K562 (cell line): ENCODE measurements at regions not wholly inside any gene's neighbourhood (a gene's known extent, or its start where the extent isn't known, plus 50 kb on each side); places are given as distances from the start of the nearest gene placed in this dataset.

ENCODE experiments used
- ATAC-seq: fragments of 200-7000 bp; cut with Tn5 transposase; 3 replicates; pipeline ENCODE4 v1.9.1; 2020; ENCODE audit warnings: moderate library complexity
- BruUV-seq: library from RNA; stranded (reverse); fragments of 400-500 nt; replicated peaks from 2 replicates; lab custom pipeline; 2021; lab: Mats Ljungman, UMichigan
- CTCF ChIA-PET: fragments of 300-600 bp; formaldehyde crosslinking; extraction: SDS; loops from one replicate; lab custom pipeline; 2021; ENCODE audit warnings: low intra/inter-chr PET ratio; lab: Yijun Ruan, JAX
- POLR2A ChIA-PET: fragments of 300-600, 350-650 bp; sonication (Branson Sonifier 250); formaldehyde crosslinking; extraction: SDS; loops from one replicate; lab custom pipeline; 2021; ENCODE audit warnings: antibody characterized with exemption, inconsistent platforms; lab: Yijun Ruan, JAX
- DNase-seq, 4 experiments: peaks; one replicate each; pipeline versions ENCODE4 v3.0.0 to v3.0.0-alpha.2; 2011 to 2018; ENCODE audit warnings: low spot score in 3 of 4, mixed read lengths in 3 of 4; ENCODE audit errors: extremely low read depth in 1 of 4
- FAIRE-seq: peaks from 2 replicates; lab custom pipeline; 2011; peaks lifted over from hg19 to GRCh38; lab: Jason Lieb, UNC
- H2AFZ ChIP-seq: 2 replicates; pipeline ENCODE4 v1.6.0; 2011; ENCODE audit warnings: low read depth, low read length, control low read depth, inconsistent platforms
- H3K27ac ChIP-seq: fragments of 200-600 bp; 3 replicates; pipeline ENCODE4 v1.8.0; 2011; ENCODE audit warnings: low read depth, mild to moderate bottlenecking, control low read depth, inconsistent platforms, low read length, moderate library complexity, mixed read lengths; ENCODE audit errors: extremely low read depth
- H3K27me3 ChIP-seq, 2 experiments: fragments of 300-600 bp in 1 of 2; 2 replicates in 1 of 2; 3 replicates in 1 of 2; pipeline versions ENCODE4 v1.6.0 to v1.8.0; 2011; ENCODE audit warnings: inconsistent platforms in 2 of 2, low read length in 2 of 2, mild to moderate bottlenecking in 1 of 2, mixed read lengths in 1 of 2, moderate library complexity in 1 of 2; ENCODE audit not compliant: control insufficient read depth in 2 of 2, insufficient read depth in 2 of 2
- H3K36me3 ChIP-seq: fragments of 300-600 bp; 3 replicates; pipeline ENCODE4 v1.8.0; 2011; ENCODE audit warnings: mild to moderate bottlenecking, low read length, inconsistent platforms; ENCODE audit not compliant: control insufficient read depth, insufficient read depth
- H3K4me1 ChIP-seq, 2 experiments: fragments of 200-600 bp in 1 of 2; replicated peaks in 1 of 2; 2 replicates in 1 of 2; 3 replicates in 1 of 2; pipeline versions ENCODE4 v1.5.1 to v1.8.0; 2011; ENCODE audit warnings: inconsistent platforms in 2 of 2, low read length in 2 of 2, mild to moderate bottlenecking in 1 of 2, mixed read lengths in 1 of 2, moderate library complexity in 1 of 2; ENCODE audit not compliant: control insufficient read depth in 2 of 2, insufficient read depth in 2 of 2
- H3K4me2 ChIP-seq: 2 replicates; pipeline ENCODE4 v1.6.1; 2011; ENCODE audit warnings: low read length, control low read depth, inconsistent platforms, mixed read lengths; ENCODE audit not compliant: insufficient read depth
- H3K4me3 ChIP-seq: fragments of 200-600 bp; sonication (generic), shearing (Covaris generic); 2 replicates; pipeline ENCODE4 v1.5.1; 2016; ENCODE audit warnings: control low read depth, inconsistent platforms
- H3K79me2 ChIP-seq: fragments of 200-600 bp; 3 replicates; pipeline ENCODE4 v1.8.0; 2011; ENCODE audit warnings: low read length, inconsistent platforms; ENCODE audit not compliant: control insufficient read depth, insufficient read depth
- H3K9ac ChIP-seq, 2 experiments: 2 replicates each; pipeline versions ENCODE4 v1.6.0 to v1.6.1; 2011; ENCODE audit warnings: low read depth in 2 of 2, low read length in 2 of 2, control low read depth in 1 of 2, inconsistent platforms in 1 of 2, mild to moderate bottlenecking in 1 of 2, mixed read lengths in 1 of 2; ENCODE audit not compliant: insufficient read depth in 1 of 2
- H3K9me1 ChIP-seq: one replicate; pipeline ENCODE4 v1.6.0; 2011; ENCODE audit warnings: inconsistent platforms, mild to moderate bottlenecking, low read length, moderate library complexity; ENCODE audit not compliant: control insufficient read depth, insufficient read depth
- H3K9me3 ChIP-seq: replicated peaks from 2 replicates; pipeline ENCODE4 v1.5.1; 2011; ENCODE audit warnings: low read depth, low read length, inconsistent platforms; ENCODE audit not compliant: control insufficient read depth, insufficient read depth
- H4K20me1 ChIP-seq: replicated peaks from 2 replicates; pipeline ENCODE4 v1.6.1; 2011; ENCODE audit warnings: low read length, inconsistent platforms, mixed read lengths; ENCODE audit not compliant: control insufficient read depth, insufficient read depth
- CBX2 ChIP-seq: fragments of 200-600 bp; sonication (generic); IDR thresholded peaks from one replicate; pipeline ENCODE4 v1.6.1; 2012; ENCODE audit warnings: mild to moderate bottlenecking, low read length, inconsistent platforms; ENCODE audit not compliant: insufficient read depth, poor library complexity, severe bottlenecking
- CBX5 ChIP-seq: IDR thresholded peaks from 2 replicates; pipeline ENCODE4 v1.6.1; 2014; ENCODE audit warnings: low read depth, borderline replicate concordance
- CREBBP ChIP-seq: IDR thresholded peaks from one replicate; pipeline ENCODE4 v1.6.1; 2012; ENCODE audit warnings: low read depth, mild to moderate bottlenecking, control low read depth, inconsistent platforms, low read length
- FUS ChIP-seq: fragments of 200-400 bp; formaldehyde crosslinking; optimal IDR thresholded peaks from 2 replicates; pipeline ENCODE3; 2017; ENCODE audit warnings: low read depth, low read length
- HNRNPK ChIP-seq: fragments of 200-400 bp; formaldehyde crosslinking; IDR thresholded peaks from one replicate; pipeline ENCODE4 v1.6.1; 2018; ENCODE audit warnings: mild to moderate bottlenecking, low read depth, low read length; ENCODE audit not compliant: poor library complexity, severe bottlenecking
- MAZ ChIP-seq, 2 experiments: fragments of 450-650 bp in 1 of 2; sonication (generic) in 1 of 2; formaldehyde crosslinking; IDR thresholded peaks in 1 of 2; conservative IDR thresholded peaks in 1 of 2; 2 replicates each; pipeline versions ENCODE4 v1.4.0 to v1.5.0; 2020; ENCODE audit warnings: mild to moderate bottlenecking in 1 of 2, missing genetic modification reagents in 1 of 2
- MECOM ChIP-seq: fragments of 250-450 bp; sonication (Bioruptor Pico); IDR thresholded peaks from 2 replicates; pipeline ENCODE4 v1.8.0; 2022; ENCODE audit warnings: inconsistent platforms
- NBN ChIP-seq: fragments of 450-650 bp; IDR thresholded peaks from 2 replicates; pipeline ENCODE4 v1.6.1; 2016; ENCODE audit warnings: low read depth, mild to moderate bottlenecking
- NR2C1 ChIP-seq, 2 experiments: fragments of 450-650 bp; IDR thresholded peaks; 2 replicates each; pipeline ENCODE4 v1.6.1; 2017; ENCODE audit warnings: mild to moderate bottlenecking in 2 of 2, antibody characterized with exemption in 1 of 2, inconsistent platforms in 1 of 2, missing compliant biosample characterization in 1 of 2, missing genetic modification characterization in 1 of 2
- PCBP1 ChIP-seq: fragments of 200-400 bp; formaldehyde crosslinking; IDR thresholded peaks from 2 replicates; pipeline ENCODE4 v1.6.1; 2018; ENCODE audit warnings: mild to moderate bottlenecking, low read depth, low read length; ENCODE audit not compliant: poor library complexity, severe bottlenecking
- POLR2B ChIP-seq: fragments of 450-650 bp; IDR thresholded peaks from 2 replicates; pipeline ENCODE4 v1.6.1; 2018; ENCODE audit warnings: low read depth; ENCODE audit not compliant: partially characterized antibody
- PTTG1 ChIP-seq: fragments of 450-650 bp; IDR thresholded peaks from 2 replicates; pipeline ENCODE4 v1.6.1; 2016; ENCODE audit warnings: low read depth, mild to moderate bottlenecking, missing genetic modification characterization, missing compliant biosample characterization
- RAD51 ChIP-seq: fragments of 450-650 bp; IDR thresholded peaks from 2 replicates; pipeline ENCODE4 v1.7.1; 2016; ENCODE audit warnings: low read depth, mild to moderate bottlenecking, borderline replicate concordance
- RB1 ChIP-seq: fragments of 450-650 bp; IDR thresholded peaks from 2 replicates; pipeline ENCODE4 v1.6.1; 2017; ENCODE audit warnings: low read depth, mild to moderate bottlenecking
- ZBTB7A ChIP-seq: IDR thresholded peaks from 2 replicates; pipeline ENCODE4 v1.6.1; 2011; ENCODE audit warnings: low read depth, mild to moderate bottlenecking, low read length, moderate library complexity, borderline replicate concordance; ENCODE audit not compliant: control insufficient read depth
- ZKSCAN8 ChIP-seq: fragments of 200-800 bp; sonication (Bioruptor generic); IDR thresholded peaks from 2 replicates; pipeline ENCODE4 v1.6.1; 2016; ENCODE audit warnings: missing genetic modification characterization, missing compliant biosample characterization
- ZNF280A ChIP-seq: fragments of 450-650 bp; IDR thresholded peaks from 2 replicates; pipeline ENCODE4 v1.6.1; 2018; ENCODE audit warnings: mild to moderate bottlenecking, low read depth; ENCODE audit not compliant: partially characterized antibody
- ZNF347 ChIP-seq: fragments of 450-650 bp; formaldehyde crosslinking; IDR thresholded peaks from 2 replicates; pipeline ENCODE4 v1.4.0; 2020; ENCODE audit warnings: low read depth, mild to moderate bottlenecking, moderate library complexity
- whole genome bisulfite sequencing: fragments of 100-300 bp; shearing (Covaris generic); methylation state at CpG from one replicate; pipeline ENCODE4 v1.1.6; 2016; ENCODE audit warnings: low coverage, mixed read lengths; ENCODE audit not compliant: insufficient coverage; ENCODE audit errors: missing lambda C conversion rate; 5-methylcytosine and 5-hydroxymethylcytosine counted together
- in situ Hi-C: fragments of 300-500 bp; cut with MboI; formaldehyde crosslinking; loops from 4 replicates; pipeline ENCODE4 v1.15.0; 2018; ENCODE audit warnings: inconsistent platforms, mixed read lengths
- intact Hi-C: fragments of 100-400 bp; cut with micrococcal nuclease; formaldehyde crosslinking; loops from 2 replicates; pipeline ENCODE4 v1.14.2; 2022
- TF ChIP-seq, protein P1 (sequence below): fragments of 250-450 bp; sonication (Bioruptor Pico); IDR thresholded peaks from 2 replicates; pipeline ENCODE4 v1.5.0; 2021
- TF ChIP-seq, protein P2 (sequence below): fragments of 250-450 bp; sonication (Bioruptor Pico); IDR thresholded peaks from 2 replicates; pipeline ENCODE4 v1.8.0; 2022; ENCODE audit warnings: moderate library complexity, mild to moderate bottlenecking, inconsistent platforms

- Histone ChIP-seq H3K9ac (peak overlapping the region in 1 of 2 experiments; percentile 22; a peak in 1 of 4 replicates), H3K79me2 (no peaks in the 10 kb centered on the region), H3K4me2 (no peak overlapping the region), H3K27me3 (peaks cover 41 to 69% of the 10 kb centered on the region in 2 experiments), H2AFZ (no peak overlapping the region), H3K27ac (no peak overlapping the region), H3K9me3 (no peaks in the 10 kb centered on the region), H3K4me1 (peaks cover 0 to 18% of the 10 kb centered on the region in 2 experiments; a peak in 2 of 5 replicates), H4K20me1 (peaks cover 28% of the 10 kb centered on the region), H3K36me3 (no peaks in the 10 kb centered on the region), H3K9me1 (peaks cover 3% of the 10 kb centered on the region), H3K4me3 (no peak overlapping the region)
- in situ Hi-C loops, result no loop called here
- peak; percentile 69 to 92 (median 90) for DNase-seq
- peak; percentile 78 for ATAC-seq
- no TSS peak for BruUV-seq
- ChIA-PET POLR2A (no interaction called here), CTCF (interaction anchor here (1.4 kb wide), 1 partner anchor 349 kb away, joined by 4 read pairs; no protein-coding TSS in a partner anchor)
- FAIRE-seq, result no peak
- intact Hi-C loops, result no loop called here
- WGBS, result 12% methylated on average over 26 of the region's 62 CpGs
- TF ChIP-seq RB1, result peak; percentile 61; the same call in 1 of the 2 replicates
- TF ChIP-seq, protein P1, sequence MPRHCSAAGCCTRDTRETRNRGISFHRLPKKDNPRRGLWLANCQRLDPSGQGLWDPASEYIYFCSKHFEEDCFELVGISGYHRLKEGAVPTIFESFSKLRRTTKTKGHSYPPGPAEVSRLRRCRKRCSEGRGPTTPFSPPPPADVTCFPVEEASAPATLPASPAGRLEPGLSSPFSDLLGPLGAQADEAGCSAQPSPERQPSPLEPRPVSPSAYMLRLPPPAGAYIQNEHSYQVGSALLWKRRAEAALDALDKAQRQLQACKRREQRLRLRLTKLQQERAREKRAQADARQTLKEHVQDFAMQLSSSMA (CRISPR knock-in tag), result no peak
- TF ChIP-seq POLR2B, result no peak
- TF ChIP-seq NR2C1 (IDR thresholded peaks at IDR 0.05), result no peak
- no peak for TF ChIP-seq NR2C1 (tag; IDR thresholded peaks at IDR 0.05)
- TF ChIP-seq CBX2, result no peak
- TF ChIP-seq CREBBP, result no peak
- TF ChIP-seq ZNF347, result no peak
- no peak for TF ChIP-seq CBX5
- TF ChIP-seq ZNF280A, result no peak
- TF ChIP-seq, protein P2, sequence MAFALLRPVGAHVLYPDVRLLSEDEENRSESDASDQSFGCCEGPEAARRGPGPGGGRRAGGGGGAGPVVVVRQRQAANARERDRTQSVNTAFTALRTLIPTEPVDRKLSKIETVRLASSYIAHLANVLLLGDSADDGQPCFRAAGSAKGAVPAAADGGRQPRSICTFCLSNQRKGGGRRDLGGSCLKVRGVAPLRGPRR (CRISPR knock-in tag), result no peak
- no peak for TF ChIP-seq PTTG1 (tag)
- TF ChIP-seq PCBP1, result peak; percentile 98
- no peak for TF ChIP-seq RAD51
- TF ChIP-seq NBN, result no peak
- peak in 1 of 2 experiments; percentile 73; a peak in 2 of 4 replicates for TF ChIP-seq MAZ (CRISPR knock-in tag; conservative IDR thresholded peaks at IDR 0.05 in 1 of 2, IDR thresholded peaks at IDR 0.05 in 1 of 2)
- TF ChIP-seq ZKSCAN8 (CRISPR knock-in tag), result no peak
- TF ChIP-seq MECOM (CRISPR knock-in tag), result no peak
- TF ChIP-seq HNRNPK, result peak; percentile 94
- peak; percentile 94 for TF ChIP-seq ZBTB7A
- TF ChIP-seq FUS, result no peak
These were observed 132.6 kb downstream of the MRPL36 start for GRCh38 chr5:1666812-1667588.
